HG03460 (cell line): ENCODE measurements at regions not wholly inside any gene's neighbourhood (a gene's known extent, or its start where the extent isn't known, plus 50 kb on each side); places are given as distances from the start of the nearest gene placed in this dataset.

Experiments used
- ATAC-seq: cut with Tn5 transposase; IDR thresholded peaks from one replicate; pipeline ENCODE4 v1.9.1; 2021; ENCODE audit not compliant: unreplicated experiment

DNA sequence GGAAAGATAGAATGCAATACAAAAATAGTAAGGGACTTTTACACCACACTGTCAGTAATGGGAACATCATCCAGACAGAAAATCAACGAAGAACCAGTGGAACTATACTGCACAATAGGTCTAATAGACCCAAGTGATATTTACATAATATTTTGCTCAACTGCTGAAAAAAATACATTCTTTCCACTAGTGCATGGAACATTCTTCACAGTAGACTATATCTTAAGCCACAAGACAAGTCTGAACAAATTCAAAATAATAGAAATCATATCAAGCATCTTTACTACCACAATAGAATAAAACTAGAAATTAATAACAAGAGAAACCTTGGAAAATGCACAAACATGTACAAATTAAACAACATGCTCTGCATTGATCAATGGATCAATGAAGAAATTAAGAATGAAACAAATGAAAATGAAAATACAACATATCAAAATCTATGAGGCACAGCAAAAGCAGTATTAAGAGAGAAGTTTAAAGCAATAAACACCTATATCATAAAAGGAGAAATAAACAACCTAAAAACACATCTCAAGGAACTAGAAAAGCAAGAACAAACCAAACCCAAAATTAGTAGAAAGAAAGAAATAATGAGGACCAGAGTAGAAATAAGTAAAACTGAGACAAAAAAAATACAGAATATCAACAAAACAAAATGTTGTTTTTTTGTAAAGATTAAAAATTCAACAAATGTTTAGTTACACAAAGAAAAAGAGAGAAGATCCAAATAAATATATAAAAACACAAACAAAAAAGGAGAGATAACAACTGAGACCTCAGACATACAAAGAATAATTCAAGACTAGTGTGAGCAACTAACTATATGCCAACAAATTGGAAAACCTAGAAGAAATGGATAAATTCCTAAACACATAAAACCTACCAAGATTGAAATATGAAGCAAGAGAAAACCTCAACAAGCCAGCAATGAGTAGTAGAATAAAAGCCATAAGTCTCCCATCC is 51.5 kb upstream of the ANTXR2 start:
- no peak for ATAC-seq
